ENCODE measurements at regions not wholly inside any gene's neighbourhood (a gene's known extent, or its start where the extent isn't known, plus 50 kb on each side); places are given as distances from the start of the nearest gene placed in this dataset.

DNA sequence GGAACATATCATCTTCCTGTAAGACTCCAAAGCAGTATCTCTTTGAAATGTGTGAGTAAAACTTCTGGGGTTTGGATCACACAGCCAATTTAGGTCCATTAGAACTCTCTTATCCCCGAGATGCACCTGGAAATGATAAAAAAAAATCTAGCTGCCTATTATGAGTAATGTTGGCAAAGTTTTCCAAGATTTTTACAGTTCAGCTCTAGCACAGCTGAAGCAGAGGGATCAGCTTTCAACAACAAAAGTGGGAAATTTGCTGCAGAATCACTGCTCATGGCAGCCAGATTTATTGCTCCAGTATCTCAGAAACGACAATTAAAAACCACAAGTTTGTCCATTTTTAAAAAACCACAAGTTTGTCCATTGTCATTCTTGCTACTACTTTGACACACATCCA, 292.2 kb downstream of the IRX2 start:
- TF ChIP-seq, protein P1, sequence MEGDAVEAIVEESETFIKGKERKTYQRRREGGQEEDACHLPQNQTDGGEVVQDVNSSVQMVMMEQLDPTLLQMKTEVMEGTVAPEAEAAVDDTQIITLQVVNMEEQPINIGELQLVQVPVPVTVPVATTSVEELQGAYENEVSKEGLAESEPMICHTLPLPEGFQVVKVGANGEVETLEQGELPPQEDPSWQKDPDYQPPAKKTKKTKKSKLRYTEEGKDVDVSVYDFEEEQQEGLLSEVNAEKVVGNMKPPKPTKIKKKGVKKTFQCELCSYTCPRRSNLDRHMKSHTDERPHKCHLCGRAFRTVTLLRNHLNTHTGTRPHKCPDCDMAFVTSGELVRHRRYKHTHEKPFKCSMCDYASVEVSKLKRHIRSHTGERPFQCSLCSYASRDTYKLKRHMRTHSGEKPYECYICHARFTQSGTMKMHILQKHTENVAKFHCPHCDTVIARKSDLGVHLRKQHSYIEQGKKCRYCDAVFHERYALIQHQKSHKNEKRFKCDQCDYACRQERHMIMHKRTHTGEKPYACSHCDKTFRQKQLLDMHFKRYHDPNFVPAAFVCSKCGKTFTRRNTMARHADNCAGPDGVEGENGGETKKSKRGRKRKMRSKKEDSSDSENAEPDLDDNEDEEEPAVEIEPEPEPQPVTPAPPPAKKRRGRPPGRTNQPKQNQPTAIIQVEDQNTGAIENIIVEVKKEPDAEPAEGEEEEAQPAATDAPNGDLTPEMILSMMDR (conservative IDR thresholded peaks at IDR 0.05; ENCODE audit: low read length): no peak
- TF ChIP-seq EZH2phosphoT487 (IDR thresholded peaks at IDR 0.05; ENCODE audit: borderline replicate concordance): no peak

All from Loucy (cell line).